Spleen (tissue), 11 donors: ENCODE measurements at regions not wholly inside any gene's neighbourhood (a gene's known extent, or its start where the extent isn't known, plus 50 kb on each side); places are given as distances from the start of the nearest gene placed in this dataset.

Experiments used
- DNase-seq: peaks from one replicate; pipeline ENCODE4 v3.0.0-alpha.2; 2020
- H3K27ac ChIP-seq, 8 donors: fragments of 200-600 bp; sonication (generic) in 7 of 8; 1 replicate in 4 of 8; 2 replicates in 4 of 8; pipeline versions ENCODE4 v1.5.0 to v1.8.0; 2016 to 2021; ENCODE audit warnings: inconsistent platforms in 4 of 8, mild to moderate bottlenecking in 4 of 8, moderate library complexity in 1 of 8
- H3K27me3 ChIP-seq, 7 donors: fragments of 200-600 bp; sonication (generic) in 6 of 7; replicated peaks in 1 of 7; 1 replicate in 4 of 7; 2 replicates in 3 of 7; pipeline versions ENCODE4 v1.5.0 to v1.8.0; 2016 to 2021; ENCODE audit warnings: inconsistent platforms in 3 of 7, mild to moderate bottlenecking in 1 of 7
- H3K36me3 ChIP-seq, 6 donors: fragments of 200-600 bp; sonication (generic) in 5 of 6; 1 replicate in 4 of 6; 2 replicates in 2 of 6; pipeline versions ENCODE4 v1.5.0 to v1.8.0; 2016 to 2021; ENCODE audit warnings: inconsistent platforms in 2 of 6
- H3K4me1 ChIP-seq, 6 donors: fragments of 200-600 bp; sonication (generic) in 5 of 6; 1 replicate in 3 of 6; 2 replicates in 3 of 6; pipeline versions ENCODE4 v1.5.0 to v1.8.0; 2016 to 2021; ENCODE audit warnings: inconsistent platforms in 3 of 6
- H3K4me3 ChIP-seq, 8 donors: fragments of 200-600 bp; sonication (generic) in 7 of 8; 1 replicate in 4 of 8; 2 replicates in 4 of 8; pipeline versions ENCODE4 v1.5.0 to v1.8.0; 2016 to 2021; ENCODE audit warnings: inconsistent platforms in 4 of 8, mild to moderate bottlenecking in 4 of 8, moderate library complexity in 2 of 8
- H3K9me3 ChIP-seq, 8 donors: fragments of 200-600 bp; sonication (generic) in 7 of 8; 1 replicate in 4 of 8; 2 replicates in 4 of 8; pipeline versions ENCODE4 v1.5.0 to v1.8.0; 2016 to 2021; ENCODE audit warnings: inconsistent platforms in 4 of 8
- CTCF ChIP-seq, 11 experiments: fragments of 200-600 bp in 7 of 11; fragments of 450-650 bp in 4 of 11; sonication (generic) in 4 of 11; IDR thresholded peaks in 8 of 11; conservative IDR thresholded peaks in 3 of 11; 1 replicate in 7 of 11; 2 replicates in 4 of 11; pipeline versions ENCODE4 v1.4.0 to v1.8.0; 2016 to 2021; ENCODE audit warnings: antibody characterized with exemption in 11 of 11, inconsistent platforms in 4 of 11, mild to moderate bottlenecking in 1 of 11
- POLR2A ChIP-seq, 3 donors: fragments of 450-650 bp; IDR thresholded peaks; one replicate each; pipeline ENCODE4 v1.5.1; 2017; ENCODE audit warnings: antibody characterized with exemption in 3 of 3, mild to moderate bottlenecking in 1 of 3
- POLR2AphosphoS5 ChIP-seq, 3 donors: sonication (generic); formaldehyde crosslinking; IDR thresholded peaks; one replicate each; pipeline ENCODE4 v1.5.1; 2017; ENCODE audit warnings: antibody characterized with exemption in 3 of 3
- WGBS, 5 donors: extraction: QIAGEN DNeasy Blood & Tissue Kit in 3 of 5; methylation state at CpG; one replicate each; pipeline versions ENCODE4 v1.1.5 to v1.1.7; 2013 to 2018; 5-methylcytosine and 5-hydroxymethylcytosine counted together
- intact Hi-C: fragments of 100-400 bp; cut with DNase I; formaldehyde crosslinking; loops from one replicate; pipeline ENCODE4 v1.15.0; 2023; ENCODE audit warnings: low total_unique reads
- donor health status: healthy with polysubstance abuse.
- donor health status: DM: no; HTN: no; CAD: no; lungs with moderate emphysema.
- donor health status: DM: no; HTN: no; CAD: no.
- donor health status: Bipolar disorder and iron deficiency.
- donor health status: healthy.
- donor health status: DM: no; HTN: no; CAD: no.
- donor health status: DM: yes; HTN: yes; CAD: no.

GRCh38 chr11:103699216-103699615 is 337.2 kb upstream of the DDI1 start:
- WGBS, 5 donors = 75 to 98% (median 95%) methylated on average over 3 of the region's 3 CpGs

GRCh38 chr11:103699656-103700055 is 336.8 kb upstream of the DDI1 start:
- peaks cover 0 to 9% (median 0%) of the 10 kb centered on the region in 8 donors for H3K9me3 ChIP-seq
- no peaks in the 10 kb centered on the region for H3K4me1 ChIP-seq
- no peak for DNase-seq
- H3K27me3 ChIP-seq = no peaks in the 10 kb centered on the region
- no peaks in the 10 kb centered on the region for H3K36me3 ChIP-seq
- H3K27ac ChIP-seq = peak overlapping the region in 4 of 8 donors; percentile 1 to 55 (median 44)
- intact Hi-C loops = no loop called here
- no peak overlapping the region for H3K4me3 ChIP-seq
- WGBS, 5 donors = 50 to 92% (median 69%) methylated on average over 1 of the region's 1 CpG
- TF ChIP-seq POLR2AphosphoS5 (IDR thresholded peaks at IDR 0.05) = no peak
- TF ChIP-seq POLR2A (IDR thresholded peaks at IDR 0.05) = no peak
- TF ChIP-seq CTCF (IDR thresholded peaks at IDR 0.05 in 8 of 11, conservative IDR thresholded peaks at IDR 0.05 in 3 of 11) = no peak

More at GRCh38 chr11:103699216-103699615, 337.2 kb upstream of the DDI1 start:
- no peak for TF ChIP-seq POLR2A (IDR thresholded peaks at IDR 0.05)
- TF ChIP-seq POLR2AphosphoS5 (IDR thresholded peaks at IDR 0.05) = no peak
- no peak for TF ChIP-seq CTCF (IDR thresholded peaks at IDR 0.05 in 8 of 11, conservative IDR thresholded peaks at IDR 0.05 in 3 of 11)
- intact Hi-C loops = no loop called here
- Histone ChIP-seq H3K27ac (peak overlapping the region in 1 of 8 donors; percentile 42), H3K9me3 (peaks cover 0 to 9% (median 0%) of the 10 kb centered on the region in 8 donors), H3K4me1 (no peaks in the 10 kb centered on the region), H3K4me3 (no peak overlapping the region), H3K36me3 (no peaks in the 10 kb centered on the region), H3K27me3 (no peaks in the 10 kb centered on the region)
- DNase-seq = no peak

- Histone ChIP-seq H3K4me3 (no peak overlapping the region), H3K36me3 (no peaks in the 10 kb centered on the region), H3K27me3 (no peaks in the 10 kb centered on the region), H3K4me1 (no peaks in the 10 kb centered on the region), H3K27ac (peak overlapping the region in 4 of 8 donors; percentile 1 to 55 (median 44)), H3K9me3 (peaks cover 0 to 9% (median 0%) of the 10 kb centered on the region in 8 donors)
- intact Hi-C loops = no loop called here
- 34 to 77% (median 68%) methylated on average over 1 of the region's 1 CpG for WGBS, 5 donors
- no peak for DNase-seq
- no peak for TF ChIP-seq CTCF (IDR thresholded peaks at IDR 0.05 in 8 of 11, conservative IDR thresholded peaks at IDR 0.05 in 3 of 11)
- no peak for TF ChIP-seq POLR2AphosphoS5 (IDR thresholded peaks at IDR 0.05)
- TF ChIP-seq POLR2A (IDR thresholded peaks at IDR 0.05) = no peak
These were observed 335.8 kb upstream of the DDI1 start for GRCh38 chr11:103700622-103701021.

- intact Hi-C loops = no loop called here
- H3K27ac ChIP-seq = peak overlapping the region in 2 of 8 donors; percentile 13 to 41
- 22 to 42% (median 27%) methylated on average over 2 of the region's 2 CpGs for WGBS, 5 donors
These were observed 333.0 kb upstream of the DDI1 start for GRCh38 chr11:103703437-103703836.

More at GRCh38 chr11:103703437-103703836, 333.0 kb upstream of the DDI1 start:
- H3K27me3 ChIP-seq = no peaks in the 10 kb centered on the region
- no peaks in the 10 kb centered on the region for H3K9me3 ChIP-seq
- no peaks in the 10 kb centered on the region for H3K36me3 ChIP-seq
- DNase-seq = no peak
- H3K4me3 ChIP-seq = no peak overlapping the region
- TF ChIP-seq POLR2A (IDR thresholded peaks at IDR 0.05) (no peak), POLR2AphosphoS5 (IDR thresholded peaks at IDR 0.05) (no peak), CTCF (IDR thresholded peaks at IDR 0.05 in 8 of 11, conservative IDR thresholded peaks at IDR 0.05 in 3 of 11) (no peak)
- H3K4me1 ChIP-seq = no peaks in the 10 kb centered on the region
